ENCODE measurements at regions not wholly inside any gene's neighbourhood (a gene's known extent, or its start where the extent isn't known, plus 50 kb on each side); places are given as distances from the start of the nearest gene placed in this dataset.

GRCh38 chr22:48121984-48122383 is 1359.5 kb downstream of the TBC1D22A start:
- Histone ChIP-seq H3K4me1 (no peaks in the 10 kb centered on the region), H3K36me3 (replicated peaks) (no peaks in the 10 kb centered on the region), H3K4me3 (no peak overlapping the region), H3K9me3 (no peaks in the 10 kb centered on the region), H3K27me3 (ENCODE audit: low read depth) (no peaks in the 10 kb centered on the region)
- DNase-seq (ENCODE audit: low spot score in 2 of 2): no peak
- in situ Hi-C loops (cut with MboI; ENCODE audit: low sequenced_read_pairs): no loop called here

DNA sequence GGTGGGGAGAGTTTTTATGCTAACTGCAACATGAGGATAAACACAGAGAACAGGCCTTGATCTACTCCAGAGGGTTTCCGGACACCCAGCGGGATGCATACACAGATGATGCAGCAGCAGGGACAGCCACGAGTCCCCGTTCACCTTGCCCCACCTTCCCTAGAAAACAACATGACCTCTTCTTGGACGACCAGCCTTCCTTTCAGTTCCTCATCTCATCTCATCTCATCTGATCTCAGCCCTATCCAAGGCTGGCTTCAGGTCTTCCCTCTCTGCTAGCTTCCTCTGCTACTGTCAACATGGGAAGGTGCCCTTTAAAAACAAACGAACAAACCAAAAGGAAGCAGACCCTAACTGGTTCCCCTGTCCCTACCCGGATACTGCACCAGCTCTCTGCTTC is 1356.2 kb downstream of the TBC1D22A start:
- in situ Hi-C loops (cut with MboI; ENCODE audit: low sequenced_read_pairs): no loop called here
- no peaks in the 10 kb centered on the region for H3K9me3 ChIP-seq
- no peak for DNase-seq (ENCODE audit: low spot score in 2 of 2)

GRCh38 chr22:48116871-48117270 is 1354.4 kb downstream of the TBC1D22A start:
- H3K4me1 ChIP-seq: no peaks in the 10 kb centered on the region
- no peaks in the 10 kb centered on the region for H3K9me3 ChIP-seq
- in situ Hi-C loops (cut with MboI; ENCODE audit: low sequenced_read_pairs): no loop called here
- DNase-seq (ENCODE audit: low spot score in 2 of 2): no peak
- no peaks in the 10 kb centered on the region for H3K36me3 ChIP-seq (replicated peaks)
- no peaks in the 10 kb centered on the region for H3K27me3 ChIP-seq (ENCODE audit: low read depth)
- H3K4me3 ChIP-seq: no peak overlapping the region

More for the DNA sequence above, 1356.2 kb downstream of the TBC1D22A start:
- no peaks in the 10 kb centered on the region for H3K27me3 ChIP-seq (ENCODE audit: low read depth)
- H3K4me3 ChIP-seq: no peak overlapping the region
- H3K36me3 ChIP-seq (replicated peaks): no peaks in the 10 kb centered on the region
- no peaks in the 10 kb centered on the region for H3K4me1 ChIP-seq

DNA sequence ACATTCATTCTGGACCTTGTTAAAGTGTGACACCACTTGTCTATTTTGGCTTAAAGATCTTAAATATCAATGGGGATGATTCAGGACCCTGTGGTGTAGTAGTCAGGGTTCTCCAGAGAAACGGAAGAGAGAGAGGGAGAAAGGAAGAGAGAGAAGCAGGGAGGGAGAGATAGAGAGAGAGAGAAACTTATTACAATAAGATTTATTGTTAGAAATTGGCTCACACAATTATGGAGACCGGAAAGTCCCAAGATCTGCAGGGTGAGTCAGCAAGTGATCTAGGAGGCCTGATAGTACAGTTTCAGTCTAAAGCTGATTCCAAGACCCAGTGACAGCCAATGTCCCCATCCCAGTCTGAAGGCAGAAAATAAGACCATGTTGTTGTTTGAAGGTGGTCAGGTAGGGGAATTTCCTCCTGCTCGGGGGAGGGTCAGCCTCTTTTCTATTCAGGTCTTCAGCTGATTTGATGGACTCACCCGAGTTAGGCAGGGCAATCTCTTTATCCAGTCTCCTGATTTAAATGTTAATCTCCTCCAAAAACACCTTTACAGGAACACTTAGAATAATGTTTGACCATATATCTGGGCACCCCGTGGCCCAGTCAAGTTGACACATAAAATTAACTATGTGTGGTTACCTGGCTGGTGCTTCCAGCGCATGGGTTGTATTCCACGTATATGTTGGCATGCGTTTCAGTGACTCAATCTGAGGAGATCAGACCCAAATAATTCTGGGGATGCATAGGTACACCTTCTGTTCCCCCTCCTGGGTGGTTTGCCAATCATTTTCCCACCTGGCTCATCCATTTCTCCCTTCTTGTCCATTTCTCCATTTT is 1350.5 kb downstream of the TBC1D22A start:
- no peaks in the 10 kb centered on the region for H3K9me3 ChIP-seq
- H3K36me3 ChIP-seq (replicated peaks): no peaks in the 10 kb centered on the region
- in situ Hi-C loops (cut with MboI; ENCODE audit: low sequenced_read_pairs): no loop called here
- no peaks in the 10 kb centered on the region for H3K27me3 ChIP-seq (ENCODE audit: low read depth)
- H3K4me1 ChIP-seq: no peaks in the 10 kb centered on the region
- no peak overlapping the region for H3K4me3 ChIP-seq
- DNase-seq (ENCODE audit: low spot score in 2 of 2): no peak

GRCh38 chr22:48106715-48107259 is 1344.3 kb downstream of the TBC1D22A start:
- Histone ChIP-seq H3K4me1 (no peaks in the 10 kb centered on the region), H3K36me3 (replicated peaks) (no peaks in the 10 kb centered on the region), H3K4me3 (no peak overlapping the region), H3K9me3 (no peaks in the 10 kb centered on the region), H3K27me3 (ENCODE audit: low read depth) (no peaks in the 10 kb centered on the region)
- no peak for DNase-seq (ENCODE audit: low spot score in 2 of 2)
- in situ Hi-C loops (cut with MboI; ENCODE audit: low sequenced_read_pairs): no loop called here

GRCh38 chr22:48106215-48106614 is 1343.8 kb downstream of the TBC1D22A start:
- in situ Hi-C loops (cut with MboI; ENCODE audit: low sequenced_read_pairs): no loop called here
- no peaks in the 10 kb centered on the region for H3K9me3 ChIP-seq
- no peaks in the 10 kb centered on the region for H3K36me3 ChIP-seq (replicated peaks)
- DNase-seq (ENCODE audit: low spot score in 2 of 2): no peak
- no peak overlapping the region for H3K4me3 ChIP-seq
- H3K4me1 ChIP-seq: no peaks in the 10 kb centered on the region
- H3K27me3 ChIP-seq (ENCODE audit: low read depth): no peaks in the 10 kb centered on the region

DNA sequence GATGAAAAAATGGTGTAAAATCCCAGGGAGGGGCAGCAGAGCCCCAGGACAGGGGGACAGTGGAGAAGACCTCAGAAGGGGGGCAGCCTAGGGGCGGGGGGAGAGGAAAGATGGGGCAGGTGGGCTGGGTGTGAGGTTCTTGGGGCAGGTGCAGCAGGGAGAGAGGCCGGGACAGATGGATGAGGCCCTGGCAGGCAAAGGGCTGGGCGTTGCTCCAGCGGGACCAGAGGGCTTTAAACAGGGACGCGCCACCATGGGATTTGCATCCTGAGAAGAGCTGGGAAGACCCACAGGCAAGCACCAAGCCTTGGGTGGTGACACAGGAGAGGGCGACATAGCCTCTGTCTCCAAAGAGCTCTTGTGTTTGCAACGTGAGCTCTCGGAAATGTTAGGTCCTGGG is 1342.8 kb downstream of the TBC1D22A start:
- no peaks in the 10 kb centered on the region for H3K36me3 ChIP-seq (replicated peaks)
- in situ Hi-C loops (cut with MboI; ENCODE audit: low sequenced_read_pairs): no loop called here
- no peaks in the 10 kb centered on the region for H3K4me1 ChIP-seq
- no peaks in the 10 kb centered on the region for H3K9me3 ChIP-seq
- H3K4me3 ChIP-seq: no peak overlapping the region
- DNase-seq (ENCODE audit: low spot score in 2 of 2): no peak
- no peaks in the 10 kb centered on the region for H3K27me3 ChIP-seq (ENCODE audit: low read depth)

DNA sequence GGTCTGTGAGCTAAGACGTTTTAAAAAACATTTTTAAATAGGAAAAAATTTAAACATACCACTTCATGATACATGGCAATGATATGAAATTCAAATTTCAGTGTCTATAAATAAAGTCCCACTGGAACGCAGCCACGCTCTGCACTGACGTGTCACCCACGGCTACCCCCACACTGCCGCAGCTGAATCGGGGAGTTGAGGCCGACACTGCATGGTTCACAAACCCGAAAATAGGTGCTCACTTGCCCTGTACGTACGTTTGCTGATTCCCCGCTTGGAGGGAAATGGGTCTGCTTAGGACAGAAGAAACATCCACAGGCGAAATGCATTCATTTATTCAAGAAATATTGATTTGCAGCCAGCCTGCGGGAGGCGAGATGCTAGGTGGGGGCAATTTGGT is 1342.3 kb downstream of the TBC1D22A start:
- DNase-seq (ENCODE audit: low spot score in 2 of 2): no peak
- in situ Hi-C loops (cut with MboI; ENCODE audit: low sequenced_read_pairs): no loop called here
- Histone ChIP-seq H3K36me3 (replicated peaks) (no peaks in the 10 kb centered on the region), H3K27me3 (ENCODE audit: low read depth) (no peaks in the 10 kb centered on the region), H3K4me1 (no peaks in the 10 kb centered on the region), H3K4me3 (no peak overlapping the region), H3K9me3 (no peaks in the 10 kb centered on the region)

DNA sequence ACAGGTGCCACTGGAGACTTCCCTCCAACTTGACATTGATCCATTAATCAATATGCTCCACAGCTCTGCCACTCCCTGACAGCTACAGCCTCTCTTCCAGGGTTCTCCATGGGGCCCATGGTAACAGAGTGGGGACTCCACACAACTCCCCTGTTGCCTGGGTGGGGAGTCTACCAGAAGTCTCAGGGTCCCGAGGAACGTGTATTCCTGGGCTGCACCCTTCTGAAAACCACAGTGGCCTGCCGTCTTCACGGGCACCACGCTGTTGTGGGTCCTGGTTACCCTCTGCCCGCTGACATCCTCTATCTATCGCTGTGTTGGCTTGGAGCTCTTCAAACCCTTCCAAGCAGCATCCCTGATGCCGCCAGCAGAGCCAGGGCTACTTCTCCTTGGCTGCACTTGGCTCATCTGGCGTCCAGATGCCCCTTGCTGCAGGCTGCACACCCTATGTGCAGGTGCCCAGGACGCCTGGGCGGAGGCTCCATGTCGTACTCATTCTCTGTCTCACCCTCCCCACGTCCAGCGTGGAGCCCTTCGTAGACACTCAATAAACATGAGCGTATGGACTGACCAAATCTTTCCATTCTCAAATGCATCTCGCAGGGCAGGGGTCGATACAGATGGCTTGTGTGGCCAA is 1341.8 kb downstream of the TBC1D22A start:
- in situ Hi-C loops (cut with MboI; ENCODE audit: low sequenced_read_pairs): no loop called here

DNA sequence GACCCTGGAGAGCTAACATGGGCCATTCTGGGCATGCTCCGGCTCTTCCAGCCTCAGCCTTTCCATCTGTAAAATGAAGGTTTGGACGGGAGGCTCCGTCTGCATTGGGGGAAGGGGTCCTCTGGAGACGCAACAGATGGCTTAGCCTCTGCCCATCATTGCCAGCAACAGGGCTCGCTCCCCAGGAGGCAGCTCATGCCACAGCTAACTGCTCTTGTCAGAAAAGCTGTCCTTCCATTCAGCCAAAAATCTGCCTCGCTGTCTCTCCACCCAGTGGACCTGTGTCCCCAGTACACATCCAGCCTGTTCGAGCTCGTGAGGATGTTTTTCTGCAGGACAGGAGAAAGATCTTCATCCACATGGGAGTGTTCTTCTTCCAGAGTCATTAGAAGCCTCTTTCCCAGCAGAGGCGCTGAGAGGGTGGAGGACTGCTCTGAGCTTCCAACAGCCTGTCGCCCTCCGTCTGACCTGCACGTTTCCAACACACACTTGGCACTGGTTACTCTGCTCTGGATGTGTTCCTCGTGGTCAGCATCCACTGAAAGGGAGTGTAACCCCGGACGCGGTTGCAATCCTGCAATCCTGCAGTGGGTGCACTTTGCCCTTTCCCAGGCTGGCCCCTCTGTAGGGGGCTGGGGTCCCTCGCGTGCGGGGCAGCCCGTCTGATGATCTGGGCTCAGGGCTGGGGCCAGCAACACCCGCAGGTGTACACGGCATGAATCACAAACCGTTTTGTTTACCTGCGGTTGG is 1340.9 kb downstream of the TBC1D22A start:
- H3K4me1 ChIP-seq: no peaks in the 10 kb centered on the region
- DNase-seq (ENCODE audit: low spot score in 2 of 2): no peak
- H3K9me3 ChIP-seq: no peaks in the 10 kb centered on the region
- H3K4me3 ChIP-seq: no peak overlapping the region
- in situ Hi-C loops (cut with MboI; ENCODE audit: low sequenced_read_pairs): no loop called here
- no peaks in the 10 kb centered on the region for H3K27me3 ChIP-seq (ENCODE audit: low read depth)
- H3K36me3 ChIP-seq (replicated peaks): no peaks in the 10 kb centered on the region

More for the DNA sequence above, 1341.8 kb downstream of the TBC1D22A start:
- no peak for DNase-seq (ENCODE audit: low spot score in 2 of 2)
- Histone ChIP-seq H3K36me3 (replicated peaks) (no peaks in the 10 kb centered on the region), H3K4me1 (no peaks in the 10 kb centered on the region), H3K4me3 (no peak overlapping the region), H3K9me3 (no peaks in the 10 kb centered on the region), H3K27me3 (ENCODE audit: low read depth) (no peaks in the 10 kb centered on the region)

GRCh38 chr22:48102581-48102980 is 1340.1 kb downstream of the TBC1D22A start:
- no peak for DNase-seq (ENCODE audit: low spot score in 2 of 2)
- Histone ChIP-seq H3K27me3 (ENCODE audit: low read depth) (no peaks in the 10 kb centered on the region), H3K9me3 (no peaks in the 10 kb centered on the region), H3K36me3 (replicated peaks) (no peaks in the 10 kb centered on the region), H3K4me1 (no peaks in the 10 kb centered on the region), H3K4me3 (no peak overlapping the region)
- in situ Hi-C loops (cut with MboI; ENCODE audit: low sequenced_read_pairs): no loop called here

DNA sequence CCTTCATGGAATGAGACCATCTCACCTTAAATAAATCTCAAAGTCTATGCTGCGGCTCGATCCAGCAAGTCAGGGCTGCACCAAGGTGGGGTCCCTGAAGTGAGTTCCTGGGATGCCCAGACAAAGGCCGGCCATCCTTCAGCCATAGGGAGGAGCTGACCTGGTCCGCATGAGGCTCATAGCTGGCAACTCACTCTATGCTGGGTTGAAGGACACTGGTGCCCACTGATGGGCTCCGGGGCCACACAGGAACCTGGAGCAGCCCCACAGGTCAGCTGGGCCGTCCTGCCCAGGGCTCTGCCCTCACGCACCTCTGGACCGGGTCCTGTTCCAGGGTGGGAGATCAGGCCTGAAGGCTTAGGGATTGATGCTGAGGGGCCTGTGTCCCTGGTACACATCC is 1339.3 kb downstream of the TBC1D22A start:
- in situ Hi-C loops (cut with MboI; ENCODE audit: low sequenced_read_pairs): no loop called here
- Histone ChIP-seq H3K4me1 (no peaks in the 10 kb centered on the region), H3K36me3 (replicated peaks) (no peaks in the 10 kb centered on the region), H3K9me3 (no peaks in the 10 kb centered on the region), H3K27me3 (ENCODE audit: low read depth) (no peaks in the 10 kb centered on the region), H3K4me3 (no peak overlapping the region)
- no peak for DNase-seq (ENCODE audit: low spot score in 2 of 2)

- H3K27me3 ChIP-seq (ENCODE audit: low read depth): no peaks in the 10 kb centered on the region
- in situ Hi-C loops (cut with MboI; ENCODE audit: low sequenced_read_pairs): no loop called here
- no peaks in the 10 kb centered on the region for H3K4me1 ChIP-seq
- no peak for DNase-seq (ENCODE audit: low spot score in 2 of 2)
- no peak overlapping the region for H3K4me3 ChIP-seq
- no peaks in the 10 kb centered on the region for H3K9me3 ChIP-seq
- H3K36me3 ChIP-seq (replicated peaks): no peaks in the 10 kb centered on the region
Observed at GRCh38 chr22:48100685-48101417, 1338.4 kb downstream of the TBC1D22A start.
